ENCODE measurements at regions not wholly inside any gene's neighbourhood (a gene's known extent, or its start where the extent isn't known, plus 50 kb on each side); places are given as distances from the start of the nearest gene placed in this dataset.

GRCh38 chrX:96615448-96615847 is 69.2 kb upstream of the DIAPH2 start:
- WGBS (ENCODE audit: missing lambda C conversion rate), result 52% methylated on average over 4 of the region's 4 CpGs
- peak; percentile 74 for FAIRE-seq
- Histone ChIP-seq H3K9me3 (no peaks in the 10 kb centered on the region), H3K4me1 (no peaks in the 10 kb centered on the region), H3K27ac (no peak overlapping the region), H3K4me3 (no peak overlapping the region), H3K4me2 (no peak overlapping the region)
- CTCF ChIA-PET, result no interaction called here
- TF ChIP-seq HDAC2 (IDR thresholded peaks at IDR 0.05), result no peak
- TF ChIP-seq NPAS2 (CRISPR knock-in tag; IDR thresholded peaks at IDR 0.05; ENCODE audit: borderline replicate concordance), result no peak
- TF ChIP-seq JUNB (IDR thresholded peaks at IDR 0.05), result no peak
- TF ChIP-seq CEBPB (IDR thresholded peaks at IDR 0.05), result no peak
- TF ChIP-seq USF2 (IDR thresholded peaks at IDR 0.05), result no peak
- TF ChIP-seq EHF (CRISPR knock-in tag; IDR thresholded peaks at IDR 0.05), result no peak
- TF ChIP-seq FOSL2 (IDR thresholded peaks at IDR 0.05), result no peak
- no peak for TF ChIP-seq FOSL2 (CRISPR knock-in tag; IDR thresholded peaks at IDR 0.05)
- no peak for TF ChIP-seq FOSB (CRISPR knock-in tag; IDR thresholded peaks at IDR 0.05)
- TF ChIP-seq JUN (IDR thresholded peaks at IDR 0.05), result no peak
- TF ChIP-seq MYC (IDR thresholded peaks at IDR 0.05; ENCODE audit: borderline replicate concordance, low read length), result no peak
- TF ChIP-seq ESRRA (IDR thresholded peaks at IDR 0.05; ENCODE audit: borderline replicate concordance, low read length), result no peak
- no peak for TF ChIP-seq E2F6 (IDR thresholded peaks at IDR 0.05; ENCODE audit: borderline replicate concordance, low read depth)
- TF ChIP-seq GATA3 (IDR thresholded peaks at IDR 0.05; ENCODE audit: borderline replicate concordance), result no peak
- no peak for TF ChIP-seq ELK1 (IDR thresholded peaks at IDR 0.05; ENCODE audit: low read depth, low read length)
- no peak for TF ChIP-seq ZSCAN20 (CRISPR knock-in tag; IDR thresholded peaks at IDR 0.05)
- no peak for TF ChIP-seq RCOR1 (IDR thresholded peaks at IDR 0.05; ENCODE audit: low read depth, low read length)
- no peak for TF ChIP-seq RFX5 (IDR thresholded peaks at IDR 0.05)
- no peak for DNase-seq (ENCODE audit: low read depth in 1 of 2, low spot score in 1 of 2)
- POLR2A ChIA-PET, result no interaction called here
- no peak for ATAC-seq

- no peak overlapping the region for H3K4me3 ChIP-seq
- H3K4me1 ChIP-seq, result no peaks in the 10 kb centered on the region
- ChIA-PET POLR2A (no interaction called here), CTCF (no interaction called here)
- no peak for ATAC-seq
- no peak overlapping the region for H3K27ac ChIP-seq
- peak; percentile 96 for FAIRE-seq
- no peaks in the 10 kb centered on the region for H3K9me3 ChIP-seq
- TF ChIP-seq NFE2L2 (conservative IDR thresholded peaks at IDR 0.05; ENCODE audit: low read length), result no peak
- no peak for TF ChIP-seq CTCF (IDR thresholded peaks at IDR 0.05)
- no peak for DNase-seq (ENCODE audit: low read depth in 1 of 2, low spot score in 1 of 2)
- no peak overlapping the region for H3K4me2 ChIP-seq
Observed at GRCh38 chrX:96619588-96619987, 65.1 kb upstream of the DIAPH2 start.

- ATAC-seq, result no peak
- no peak for TF ChIP-seq MAX (IDR thresholded peaks at IDR 0.05)
- TF ChIP-seq HES2 (IDR thresholded peaks at IDR 0.05), result no peak
- H3K27ac ChIP-seq, result no peak overlapping the region
- ChIA-PET POLR2A (no interaction called here), CTCF (no interaction called here)
- no peak overlapping the region for H3K4me3 ChIP-seq
- H3K4me2 ChIP-seq, result no peak overlapping the region
- no peaks in the 10 kb centered on the region for H3K9me3 ChIP-seq
- 28% methylated on average over 1 of the region's 1 CpG for WGBS (ENCODE audit: missing lambda C conversion rate)
- peak; percentile 13 for FAIRE-seq
- H3K4me1 ChIP-seq, result no peaks in the 10 kb centered on the region
- no peak for DNase-seq (ENCODE audit: low read depth in 1 of 2, low spot score in 1 of 2)
Observed at GRCh38 chrX:96621811-96622210, 62.8 kb upstream of the DIAPH2 start.
